GM19043 (cell line): ENCODE measurements at regions not wholly inside any gene's neighbourhood (a gene's known extent, or its start where the extent isn't known, plus 50 kb on each side); places are given as distances from the start of the nearest gene placed in this dataset.

ENCODE experiments used
- ATAC-seq: cut with Tn5 transposase; IDR thresholded peaks from one replicate; pipeline ENCODE4 v1.9.1; 2021; ENCODE audit warnings: low read depth; ENCODE audit not compliant: unreplicated experiment

- ATAC-seq: peak; percentile 81
Measured at GRCh38 chr3:28726840-28727239, 378.2 kb upstream of the AZI2 start.

- no peak for ATAC-seq
Measured at GRCh38 chr3:28727307-28727706, 378.7 kb upstream of the AZI2 start.

- ATAC-seq: no peak
Measured at GRCh38 chr3:28738425-28738824, 389.8 kb upstream of the AZI2 start.

- no peak for ATAC-seq
Measured at GRCh38 chr3:28739647-28740046, 391.0 kb upstream of the AZI2 start.

- ATAC-seq: no peak
Measured at GRCh38 chr3:28743271-28743670, 394.6 kb upstream of the AZI2 start.

GRCh38 chr3:28743831-28744230, 395.2 kb upstream of the AZI2 start:
- ATAC-seq: no peak

- ATAC-seq: no peak
Measured at GRCh38 chr3:28745436-28745835, 396.8 kb upstream of the AZI2 start.

GRCh38 chr3:28745916-28746617, 397.4 kb upstream of the AZI2 start:
- no peak for ATAC-seq

GRCh38 chr3:28746990-28747389, 398.4 kb upstream of the AZI2 start:
- no peak for ATAC-seq

GRCh38 chr3:28751864-28752263, 403.2 kb upstream of the AZI2 start:
- no peak for ATAC-seq

GRCh38 chr3:28752290-28752689, 403.7 kb upstream of the AZI2 start:
- no peak for ATAC-seq

GRCh38 chr3:28756056-28756455, 407.4 kb upstream of the AZI2 start:
- ATAC-seq: no peak

GRCh38 chr3:28758115-28758514, 409.5 kb upstream of the AZI2 start:
- ATAC-seq: no peak

GRCh38 chr3:28761375-28761774, 412.8 kb upstream of the AZI2 start:
- no peak for ATAC-seq

- no peak for ATAC-seq
Measured at GRCh38 chr3:28765194-28765593, 416.6 kb upstream of the AZI2 start.

GRCh38 chr3:28768439-28768838, 419.8 kb upstream of the AZI2 start:
- ATAC-seq: no peak

GRCh38 chr3:28777806-28778475, 429.3 kb upstream of the AZI2 start:
- ATAC-seq: no peak

- no peak for ATAC-seq
Measured at GRCh38 chr3:28780480-28780879, 431.9 kb upstream of the AZI2 start.

- ATAC-seq: no peak
Measured at GRCh38 chr3:28781053-28781452, 432.4 kb upstream of the AZI2 start.

- no peak for ATAC-seq
Measured at GRCh38 chr3:28786446-28786845, 437.8 kb upstream of the AZI2 start.

GRCh38 chr3:28788571-28788970, 439.9 kb upstream of the AZI2 start:
- ATAC-seq: no peak

- no peak for ATAC-seq
Measured at GRCh38 chr3:28791713-28792255, 443.2 kb upstream of the AZI2 start.
